ENCODE measurements at regions not wholly inside any gene's neighbourhood (a gene's known extent, or its start where the extent isn't known, plus 50 kb on each side); places are given as distances from the start of the nearest gene placed in this dataset.
"Not testable (repeated sequence)": the region's sequence is repeated elsewhere in the genome, so short reads cannot be mapped to it uniquely, and the experiment has no call there.

DNA sequence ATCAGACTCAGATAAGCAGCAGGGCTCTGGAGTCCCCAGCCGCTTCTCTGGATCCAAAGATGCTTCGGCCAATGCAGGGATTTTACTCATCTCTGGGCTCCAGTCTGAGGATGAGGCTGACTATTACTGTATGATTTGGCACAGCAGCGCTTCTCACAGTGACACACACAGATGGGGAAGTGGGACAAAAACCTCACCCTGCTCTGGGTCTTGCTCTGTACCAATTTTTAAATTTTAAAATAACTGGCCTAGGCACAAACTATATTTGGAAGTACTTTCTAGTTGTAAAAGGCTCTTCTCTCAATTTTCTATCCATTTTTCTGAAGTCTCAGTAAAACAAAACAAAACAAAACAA lies 131.7 kb downstream of the VPREB1 start:
- peaks cover 88% of the 10 kb centered on the region for H3K27me3 ChIP-seq (ENCODE audit: control insufficient read depth, insufficient read depth, low read length, poor library complexity, severe bottlenecking)
- no peaks in the 10 kb centered on the region for H3K36me3 Mint-ChIP-seq (ENCODE audit: low read depth)
- no peaks in the 10 kb centered on the region for H3K9me3 ChIP-seq (ENCODE audit: control insufficient read depth, low read length)
- no peak overlapping the region for H3K27ac ChIP-seq (ENCODE audit: low read depth, low read length)
- H3K4me1 Mint-ChIP-seq, result no peaks in the 10 kb centered on the region
- H3K9ac ChIP-seq (ENCODE audit: extremely low read depth, low read length, poor library complexity, severe bottlenecking), result no peak overlapping the region
- no peaks in the 10 kb centered on the region for H3K36me3 ChIP-seq (ENCODE audit: control insufficient read depth, insufficient read depth, low read length)
- H3K9me3 Mint-ChIP-seq, result no peaks in the 10 kb centered on the region
- H3K27ac Mint-ChIP-seq, result no peak overlapping the region
- H3K4me1 ChIP-seq (ENCODE audit: control insufficient read depth, insufficient read depth, low read length), result no peaks in the 10 kb centered on the region
- DNase-seq, result no peak
- 68 to 75% methylated on average over 2 to 3 of the region's 3 CpGs for WGBS, 2 experiments (ENCODE audit: insufficient coverage in 1 of 2, insufficient read length in 1 of 2)
- TF ChIP-seq CTCF (conservative IDR thresholded peaks at IDR 0.05), result no peak
- no peak overlapping the region for H3K4me3 Mint-ChIP-seq
- H3K4me3 ChIP-seq (ENCODE audit: low read length), result no peak overlapping the region
- H3K27me3 Mint-ChIP-seq (ENCODE audit: insufficient read depth), result peaks cover 99% of the 10 kb centered on the region

DNA sequence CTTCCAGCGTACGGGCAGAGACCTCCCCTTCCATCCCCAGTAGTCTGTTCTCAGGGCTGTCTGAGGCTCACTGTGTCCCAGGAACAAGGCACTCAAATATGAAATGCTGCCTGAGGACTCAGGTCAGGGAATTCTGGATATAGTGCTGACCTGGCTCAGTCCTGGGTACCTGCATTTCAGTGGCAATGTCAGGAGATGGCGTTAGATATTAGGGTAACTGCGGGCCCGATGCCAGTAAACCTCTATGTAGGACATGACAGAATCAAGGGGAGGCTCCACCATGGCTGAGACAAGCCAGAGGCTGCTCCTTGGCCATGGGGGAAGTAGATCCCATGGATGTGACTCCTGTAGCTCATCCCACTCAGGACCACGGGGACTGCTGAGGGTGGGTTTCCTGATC lies 131.7 kb downstream of the ZNF280B start:
- H3K9me3 ChIP-seq (ENCODE audit: control insufficient read depth, low read length); H3K36me3 ChIP-seq (ENCODE audit: control insufficient read depth, insufficient read depth, low read length); H3K4me1 ChIP-seq (ENCODE audit: control insufficient read depth, insufficient read depth, low read length); H3K36me3 Mint-ChIP-seq (ENCODE audit: low read depth); H3K27ac ChIP-seq (ENCODE audit: low read depth, low read length); H3K9ac ChIP-seq (ENCODE audit: extremely low read depth, low read length, poor library complexity, severe bottlenecking); H3K27ac Mint-ChIP-seq; H3K4me3 Mint-ChIP-seq; H3K4me1 Mint-ChIP-seq; H3K4me3 ChIP-seq (ENCODE audit: low read length); H3K9me3 Mint-ChIP-seq: not testable (repeated sequence)
- DNase-seq, result peak; percentile 49
- H3K27me3 ChIP-seq (ENCODE audit: control insufficient read depth, insufficient read depth, low read length, poor library complexity, severe bottlenecking), result peaks cover 88% of the 10 kb centered on the region
- 74 to 84% methylated on average over 3 to 6 of the region's 6 CpGs for WGBS, 2 experiments (ENCODE audit: insufficient coverage in 1 of 2, insufficient read length in 1 of 2)
- H3K27me3 Mint-ChIP-seq (ENCODE audit: insufficient read depth), result peaks cover 99% of the 10 kb centered on the region

GRCh38 chr22:22377335-22377734 lies 131.2 kb downstream of the ZNF280B start:
- Histone ChIP-seq H3K27me3 (ENCODE audit: control insufficient read depth, insufficient read depth, low read length, poor library complexity, severe bottlenecking) (peaks cover 87% of the 10 kb centered on the region), H3K9me3 (ENCODE audit: control insufficient read depth, low read length) (no peaks in the 10 kb centered on the region), H3K9ac (ENCODE audit: extremely low read depth, low read length, poor library complexity, severe bottlenecking) (no peak overlapping the region), H3K4me3 (ENCODE audit: low read length) (no peak overlapping the region), H3K36me3 (ENCODE audit: control insufficient read depth, insufficient read depth, low read length) (no peaks in the 10 kb centered on the region), H3K27ac (ENCODE audit: low read depth, low read length) (no peak overlapping the region), H3K4me1 (ENCODE audit: control insufficient read depth, insufficient read depth, low read length) (no peaks in the 10 kb centered on the region)
- Mint-ChIP-seq H3K27ac (no peak overlapping the region), H3K27me3 (ENCODE audit: insufficient read depth) (peaks cover 98% of the 10 kb centered on the region), H3K9me3 (no peaks in the 10 kb centered on the region), H3K36me3 (ENCODE audit: low read depth) (no peaks in the 10 kb centered on the region), H3K4me3 (no peak overlapping the region), H3K4me1 (no peaks in the 10 kb centered on the region)
- no peak for TF ChIP-seq CTCF (conservative IDR thresholded peaks at IDR 0.05)
- DNase-seq, result no peak

Measured in endodermal cell (in vitro differentiated cells).